ENCODE measurements at regions not wholly inside any gene's neighbourhood (a gene's known extent, or its start where the extent isn't known, plus 50 kb on each side); places are given as distances from the start of the nearest gene placed in this dataset.

GRCh38 chr9:78614892-78615291, 318.0 kb downstream of the PSAT1 start:
- Histone ChIP-seq H3K4me1 (replicated peaks in 1 of 4; ENCODE audit: control insufficient read depth in 3 of 4, insufficient read depth in 4 of 4, low read length in 3 of 4) (peaks cover 0 to 2% (median 0%) of the 10 kb centered on the region in 4 experiments; a peak in 1 of 7 replicates), H3K23me2 (ENCODE audit: low read depth, low read length) (no peaks in the 10 kb centered on the region), H2BK12ac (ENCODE audit: low read depth, low read length) (no peak overlapping the region), H2AFZ (ENCODE audit: low read length) (no peak overlapping the region), H3K27me3 (replicated peaks in 1 of 4; ENCODE audit: control insufficient read depth in 3 of 4, extremely low read depth in 1 of 4, insufficient read depth in 3 of 4, low read length in 3 of 4) (no peaks in the 10 kb centered on the region), H4K20me1 (replicated peaks in 1 of 2; ENCODE audit: control insufficient read depth in 1 of 2, insufficient read depth in 2 of 2, low read length in 2 of 2) (no peaks in the 10 kb centered on the region), H3K23ac (ENCODE audit: insufficient read length) (no peak overlapping the region), H3K79me2 (ENCODE audit: control insufficient read depth in 1 of 2, insufficient read depth in 2 of 2, low read length in 2 of 2) (no peaks in the 10 kb centered on the region), H3K56ac (replicated peaks; ENCODE audit: insufficient read length, low read depth, low read length) (no peak overlapping the region), H3K18ac (ENCODE audit: extremely low read depth, low read length) (no peak overlapping the region), H3K4me2 (ENCODE audit: insufficient read depth in 1 of 2, low read depth in 2 of 2, low read length in 2 of 2) (no peak overlapping the region), H3K36me3 (ENCODE audit: control insufficient read depth in 2 of 4, insufficient read depth in 4 of 4, low read length in 3 of 4) (no peaks in the 10 kb centered on the region), H2BK15ac (ENCODE audit: low read length) (no peak overlapping the region), H3K9ac (replicated peaks in 1 of 4; ENCODE audit: extremely low read depth in 1 of 4, low read depth in 3 of 4, low read length in 3 of 4) (no peak overlapping the region), H4K8ac (ENCODE audit: extremely low read depth, insufficient read depth, low read length) (no peak overlapping the region), H3K4me3 (ENCODE audit: extremely low read depth in 1 of 4, insufficient read depth in 2 of 4, low read depth in 3 of 4, low read length in 4 of 4) (no peak overlapping the region), H3K4ac (replicated peaks; ENCODE audit: insufficient read length, low read depth, low read length) (no peak overlapping the region), H2BK5ac (ENCODE audit: low read depth, low read length) (no peak overlapping the region), H2BK120ac (replicated peaks; ENCODE audit: low read depth, low read length) (no peak overlapping the region), H4K5ac (ENCODE audit: insufficient read length, low read depth, low read length) (no peak overlapping the region), H3K14ac (ENCODE audit: insufficient read length) (no peak overlapping the region), H3K27ac (ENCODE audit: low read depth, low read length) (no peak overlapping the region), H3K79me1 (ENCODE audit: low read depth, low read length) (no peaks in the 10 kb centered on the region), H2BK20ac (ENCODE audit: low read length) (no peak overlapping the region), H4K91ac (replicated peaks; ENCODE audit: insufficient read length, low read length) (no peak overlapping the region), H2AK5ac (ENCODE audit: low read depth, low read length) (no peak overlapping the region), H3K9me3 (ENCODE audit: insufficient read depth in 2 of 2, low read depth in 1 of 2, low read length in 1 of 2) (no peaks in the 10 kb centered on the region)
- POLR2A ChIA-PET (ENCODE audit: partially characterized antibody): no interaction called here
- DNase-seq (ENCODE audit: low read depth in 1 of 2, low spot score in 2 of 2): no peak
- TF ChIP-seq CEBPB (IDR thresholded peaks at IDR 0.05; ENCODE audit: low read depth, low read length) (peak; percentile 45; the same call in 1 of the 2 replicates), JUND (IDR thresholded peaks at IDR 0.05; ENCODE audit: low read length) (no peak)
- CTCF ChIA-PET (ENCODE audit: partially characterized antibody): interaction anchor here (0.6 to 3.4 kb wide), 4 partner anchors 13 to 195 kb away, joined by 3 to 31 read pairs (median 4); no protein-coding TSS in a partner anchor
- 74% methylated on average over 3 of the region's 3 CpGs; no CpG with 5 or more reads in 1 of the 2 experiments for WGBS, 2 experiments (ENCODE audit: extremely low coverage in 1 of 2, insufficient coverage in 1 of 2, insufficient read length in 1 of 2, insufficient replicate concordance in 2 of 2, low coverage in 1 of 2, low lambda C conversion rate in 2 of 2, missing lambda C conversion rate in 1 of 2)
- FAIRE-seq: no peak
